H1 (cell line): ENCODE measurements at regions not wholly inside any gene's neighbourhood (a gene's known extent, or its start where the extent isn't known, plus 50 kb on each side); places are given as distances from the start of the nearest gene placed in this dataset.

Experiments used
- CTCF ChIA-PET: fragments of 300-600 bp; sonication (Branson Sonifier 250); formaldehyde crosslinking; loops from one replicate; lab custom pipeline; 2021; ENCODE audit not compliant: partially characterized antibody; lab: Charles Lee
- POLR2A ChIA-PET: fragments of 300-600 bp; sonication (Branson Sonifier 250); formaldehyde crosslinking; loops from one replicate; lab custom pipeline; 2021; ENCODE audit warnings: inconsistent platforms; ENCODE audit not compliant: partially characterized antibody; lab: Charles Lee
- DNase-seq, 2 experiments: peaks; one replicate each; pipeline versions ENCODE4 v3.0.0 to v3.0.0-alpha.2; 2010 to 2022; ENCODE audit warnings: low spot score in 2 of 2, low read depth in 1 of 2, mixed read lengths in 1 of 2
- FAIRE-seq: peaks from 2 replicates; lab custom pipeline; 2011; peaks lifted over from hg19 to GRCh38; lab: Jason Lieb, UNC
- H2AFZ ChIP-seq: 2 replicates; pipeline ENCODE4 v1.8.1; 2012; ENCODE audit warnings: low read length, inconsistent platforms
- H2AK5ac ChIP-seq: 2 replicates; pipeline ENCODE4 v1.6.1; 2013; ENCODE audit warnings: low read depth, low read length
- H2BK120ac ChIP-seq: replicated peaks from 2 replicates; pipeline ENCODE3; 2013; ENCODE audit warnings: low read depth, low read length, inconsistent platforms
- H2BK12ac ChIP-seq: 2 replicates; pipeline ENCODE4 v1.6.1; 2013; ENCODE audit warnings: low read depth, low read length
- H2BK15ac ChIP-seq: 2 replicates; pipeline ENCODE4 v1.6.1; 2013; ENCODE audit warnings: low read length
- H2BK20ac ChIP-seq: 2 replicates; pipeline ENCODE4 v1.6.1; 2013; ENCODE audit warnings: low read length
- H2BK5ac ChIP-seq: 2 replicates; pipeline ENCODE4 v1.6.1; 2013; ENCODE audit warnings: low read depth, low read length
- H3K14ac ChIP-seq: 2 replicates; pipeline ENCODE4 v1.6.1; 2013; ENCODE audit warnings: inconsistent platforms; ENCODE audit not compliant: insufficient read length
- H3K18ac ChIP-seq: 2 replicates; pipeline ENCODE4 v1.6.1; 2013; ENCODE audit warnings: low read length; ENCODE audit errors: extremely low read depth
- H3K23ac ChIP-seq: 2 replicates; pipeline ENCODE4 v1.6.1; 2013; ENCODE audit warnings: inconsistent platforms; ENCODE audit not compliant: insufficient read length
- H3K23me2 ChIP-seq: 2 replicates; pipeline ENCODE4 v1.6.1; 2013; ENCODE audit warnings: low read depth, low read length
- H3K27ac ChIP-seq: 2 replicates; pipeline ENCODE4 v1.6.1; 2011; ENCODE audit warnings: low read depth, low read length, inconsistent platforms
- H3K27me3 ChIP-seq, 4 experiments: replicated peaks in 1 of 4; 1 replicate in 1 of 4; 2 replicates in 3 of 4; pipeline versions ENCODE4 v1.6.1 to v1.8.1; 2011 to 2013; ENCODE audit warnings: low read length in 3 of 4, mild to moderate bottlenecking in 3 of 4, inconsistent platforms in 2 of 4, mixed read lengths in 2 of 4, moderate library complexity in 1 of 4; ENCODE audit not compliant: control insufficient read depth in 3 of 4, insufficient read depth in 3 of 4; ENCODE audit errors: extremely low read depth in 1 of 4
- H3K36me3 ChIP-seq, 4 experiments: 2 replicates each; pipeline versions ENCODE4 v1.6.1 to v1.8.1; 2011 to 2013; ENCODE audit warnings: mild to moderate bottlenecking in 4 of 4, low read length in 3 of 4, moderate library complexity in 2 of 4, control low read depth in 1 of 4, inconsistent platforms in 1 of 4; ENCODE audit not compliant: insufficient read depth in 4 of 4, control insufficient read depth in 2 of 4
- H3K4ac ChIP-seq: replicated peaks from 2 replicates; pipeline ENCODE3; 2013; ENCODE audit warnings: low read length, low read depth, mixed read lengths, inconsistent platforms; ENCODE audit not compliant: insufficient read length
- H3K4me1 ChIP-seq, 4 experiments: replicated peaks in 1 of 4; 1 replicate in 1 of 4; 2 replicates in 3 of 4; pipeline versions ENCODE4 v1.6.1 to v1.8.1; 2011 to 2013; ENCODE audit warnings: low read length in 3 of 4, inconsistent platforms in 2 of 4, mixed read lengths in 1 of 4; ENCODE audit not compliant: insufficient read depth in 4 of 4, control insufficient read depth in 3 of 4
- H3K4me2 ChIP-seq, 2 experiments: 2 replicates each; pipeline versions ENCODE4 v1.6.1 to v1.8.1; 2011 to 2013; ENCODE audit warnings: low read depth in 2 of 2, low read length in 2 of 2, control low read depth in 1 of 2, inconsistent platforms in 1 of 2, mild to moderate bottlenecking in 1 of 2; ENCODE audit not compliant: insufficient read depth in 1 of 2
- H3K4me3 ChIP-seq, 4 experiments: fragments of 200-600, 300-600 bp in 1 of 4; sonication (generic), shearing (Covaris generic), sonication (Bioruptor Twin) in 1 of 4; 2 replicates each; pipeline versions ENCODE4 v1.5.1 to v1.8.1; 2011 to 2016; ENCODE audit warnings: low read length in 4 of 4, low read depth in 3 of 4, control low read depth in 2 of 4, inconsistent platforms in 2 of 4, mild to moderate bottlenecking in 2 of 4, mixed read lengths in 1 of 4, moderate library complexity in 1 of 4; ENCODE audit not compliant: insufficient read depth in 2 of 4; ENCODE audit errors: extremely low read depth in 1 of 4
- H3K56ac ChIP-seq: replicated peaks from 2 replicates; pipeline ENCODE3; 2013; ENCODE audit warnings: low read depth, mild to moderate bottlenecking, mixed read lengths, low read length, inconsistent platforms; ENCODE audit not compliant: insufficient read length
- H3K79me1 ChIP-seq: 2 replicates; pipeline ENCODE4 v1.6.1; 2013; ENCODE audit warnings: low read depth, low read length, control low read depth
- H3K79me2 ChIP-seq, 2 experiments: 2 replicates each; pipeline versions ENCODE4 v1.6.1 to v1.8.1; 2012 to 2013; ENCODE audit warnings: low read length in 2 of 2, mild to moderate bottlenecking in 2 of 2, inconsistent platforms in 1 of 2; ENCODE audit not compliant: insufficient read depth in 2 of 2, control insufficient read depth in 1 of 2
- H3K9ac ChIP-seq, 4 experiments: replicated peaks in 1 of 4; 1 replicate in 1 of 4; 2 replicates in 3 of 4; pipeline versions ENCODE4 v1.6.1 to v1.8.1; 2011 to 2013; ENCODE audit warnings: low read depth in 3 of 4, low read length in 3 of 4, control low read depth in 2 of 4, mild to moderate bottlenecking in 2 of 4, moderate library complexity in 2 of 4, inconsistent platforms in 1 of 4; ENCODE audit errors: extremely low read depth in 1 of 4
- H3K9me3 ChIP-seq, 2 experiments: 2 replicates each; pipeline versions ENCODE4 v1.6.1 to v1.8.1; 2012 to 2013; ENCODE audit warnings: mild to moderate bottlenecking in 2 of 2, moderate library complexity in 2 of 2, control low read depth in 1 of 2, inconsistent platforms in 1 of 2, low read depth in 1 of 2, low read length in 1 of 2, mixed read lengths in 1 of 2; ENCODE audit not compliant: insufficient read depth in 2 of 2
- H4K20me1 ChIP-seq, 2 experiments: replicated peaks in 1 of 2; 2 replicates each; pipeline versions ENCODE3 to v1.8.1; 2011 to 2013; ENCODE audit warnings: inconsistent platforms in 2 of 2, low read length in 2 of 2, mild to moderate bottlenecking in 1 of 2; ENCODE audit not compliant: insufficient read depth in 2 of 2, control insufficient read depth in 1 of 2
- H4K5ac ChIP-seq: 2 replicates; pipeline ENCODE4 v1.6.1; 2013; ENCODE audit warnings: low read length, low read depth, mixed read lengths, inconsistent platforms; ENCODE audit not compliant: insufficient read length
- H4K8ac ChIP-seq: 2 replicates; pipeline ENCODE4 v1.8.0; 2013; ENCODE audit warnings: mild to moderate bottlenecking, moderate library complexity, low read length, inconsistent platforms; ENCODE audit not compliant: insufficient read depth; ENCODE audit errors: extremely low read depth
- H4K91ac ChIP-seq: replicated peaks from 2 replicates; pipeline ENCODE3; 2013; ENCODE audit warnings: low read length, mixed read lengths, inconsistent platforms; ENCODE audit not compliant: insufficient read length
- BCL11A ChIP-seq, 2 experiments: IDR thresholded peaks; one replicate each; pipeline ENCODE4 v1.6.1; 2011; ENCODE audit warnings: low read depth in 2 of 2, low read length in 2 of 2, mild to moderate bottlenecking in 2 of 2
- CHD1 ChIP-seq: IDR thresholded peaks from 2 replicates; pipeline ENCODE4 v1.6.1; 2012; ENCODE audit warnings: low read depth, low read length, improper control_type of control experiment
- E2F6 ChIP-seq: IDR thresholded peaks from 2 replicates; pipeline ENCODE4 v1.6.1; 2012; ENCODE audit warnings: inconsistent platforms
- HDAC6 ChIP-seq: IDR thresholded peaks from one replicate; pipeline ENCODE4 v1.7.1; 2012; ENCODE audit warnings: low read depth, mild to moderate bottlenecking, inconsistent platforms, low read length, moderate library complexity
- KDM5A ChIP-seq: fragments of 200-600 bp; IDR thresholded peaks from 2 replicates; pipeline ENCODE4 v1.7.1; 2012; ENCODE audit warnings: mild to moderate bottlenecking, low read length, inconsistent platforms, mixed read lengths
- MAFK ChIP-seq: IDR thresholded peaks from 2 replicates; pipeline ENCODE4 v1.6.1; 2012; ENCODE audit warnings: low read depth, mild to moderate bottlenecking, improper control_type of control experiment, low read length
- NRF1 ChIP-seq: IDR thresholded peaks from 2 replicates; pipeline ENCODE4 v1.6.1; 2011; ENCODE audit warnings: mild to moderate bottlenecking, low read depth, low read length, improper control_type of control experiment
- POLR2A ChIP-seq, 2 experiments: IDR thresholded peaks; 1 replicate in 1 of 2; 2 replicates in 1 of 2; pipeline ENCODE4 v1.6.1; 2011; ENCODE audit warnings: low read depth in 2 of 2, low read length in 2 of 2, mild to moderate bottlenecking in 2 of 2; ENCODE audit errors: control extremely low read depth in 1 of 2
- SIX5 ChIP-seq: IDR thresholded peaks from 2 replicates; pipeline ENCODE4 v1.6.1; 2011; ENCODE audit warnings: mild to moderate bottlenecking, low read depth, low read length

- Histone ChIP-seq H2AK5ac (no peak overlapping the region), H2AFZ (no peak overlapping the region), H3K14ac (no peak overlapping the region), H2BK120ac (no peak overlapping the region), H3K9ac (no peak overlapping the region), H2BK5ac (no peak overlapping the region), H3K4me2 (no peak overlapping the region), H3K23ac (no peak overlapping the region), H3K18ac (no peak overlapping the region), H3K23me2 (no peaks in the 10 kb centered on the region; the same call in 1 of the 2 replicates), H2BK12ac (no peak overlapping the region), H4K8ac (no peak overlapping the region), H4K20me1 (no peaks in the 10 kb centered on the region), H3K36me3 (no peaks in the 10 kb centered on the region), H3K4me1 (peaks cover 0 to 3% (median 1%) of the 10 kb centered on the region in 4 experiments; a peak in 1 of 7 replicates), H3K79me1 (no peaks in the 10 kb centered on the region), H2BK20ac (no peak overlapping the region), H3K9me3 (no peaks in the 10 kb centered on the region), H4K5ac (no peak overlapping the region), H3K4ac (no peak overlapping the region), H3K79me2 (no peaks in the 10 kb centered on the region), H3K27me3 (peaks cover 0 to 2% (median 0%) of the 10 kb centered on the region in 4 experiments; a peak in 1 of 7 replicates), H2BK15ac (no peak overlapping the region), H3K27ac (no peak overlapping the region), H3K56ac (no peak overlapping the region), H3K4me3 (no peak overlapping the region), H4K91ac (no peak overlapping the region)
- POLR2A ChIA-PET, result no interaction called here
- TF ChIP-seq KDM5A, result no peak
- no peak for TF ChIP-seq E2F6
- TF ChIP-seq NRF1, result no peak
- TF ChIP-seq BCL11A (IDR thresholded peaks at IDR 0.05; ENCODE audit: low read depth in 2 of 2, low read length in 2 of 2), result no peak
- peak; percentile 97 for TF ChIP-seq MAFK
- no peak for TF ChIP-seq CHD1
- no peak for TF ChIP-seq POLR2A (IDR thresholded peaks at IDR 0.05; ENCODE audit: control extremely low read depth in 1 of 2, low read depth in 2 of 2, low read length in 2 of 2)
- TF ChIP-seq SIX5, result no peak
- no peak for TF ChIP-seq HDAC6
- FAIRE-seq (no peak), DNase-seq (no peak)
- CTCF ChIA-PET, result no interaction called here
These were observed 375.1 kb downstream of the FAT4 start for GRCh38 chr4:125689805-125690204.
